ENCODE measurements at regions not wholly inside any gene's neighbourhood (a gene's known extent, or its start where the extent isn't known, plus 50 kb on each side); places are given as distances from the start of the nearest gene placed in this dataset.

- no peak for DNase-seq (ENCODE audit: low read depth in 2 of 3, low spot score in 2 of 3)
These were observed 379.3 kb downstream of the BCL11A start for GRCh38 chr2:60174146-60174545.

GRCh38 chr2:60172801-60173200 lies 380.7 kb downstream of the BCL11A start:
- DNase-seq (ENCODE audit: low read depth in 2 of 3, low spot score in 2 of 3), result no peak

GRCh38 chr2:60170272-60170671 lies 383.2 kb downstream of the BCL11A start:
- DNase-seq (ENCODE audit: low read depth in 2 of 3, low spot score in 2 of 3), result no peak

- no peak for DNase-seq (ENCODE audit: low read depth in 2 of 3, low spot score in 2 of 3)
These were observed 385.2 kb downstream of the BCL11A start for GRCh38 chr2:60168247-60168646.

- DNase-seq (ENCODE audit: low read depth in 2 of 3, low spot score in 2 of 3), result no peak
These were observed 386.4 kb downstream of the BCL11A start for GRCh38 chr2:60167089-60167488.

GRCh38 chr2:60163691-60164090 lies 389.8 kb downstream of the BCL11A start:
- DNase-seq (ENCODE audit: low read depth in 2 of 3, low spot score in 2 of 3), result no peak

- DNase-seq (ENCODE audit: low read depth in 2 of 3, low spot score in 2 of 3), result peak in 2 of 3 donors; percentile 13 to 55
These were observed 393.9 kb downstream of the BCL11A start for GRCh38 chr2:60159519-60159918.

- DNase-seq (ENCODE audit: low read depth in 2 of 3, low spot score in 2 of 3), result no peak
These were observed 395.2 kb downstream of the BCL11A start for GRCh38 chr2:60158262-60158661.

GRCh38 chr2:60157283-60157682 lies 396.2 kb downstream of the BCL11A start:
- DNase-seq (ENCODE audit: low read depth in 2 of 3, low spot score in 2 of 3), result no peak

GRCh38 chr2:60154142-60154541 lies 399.3 kb downstream of the BCL11A start:
- no peak for DNase-seq (ENCODE audit: low read depth in 2 of 3, low spot score in 2 of 3)

- DNase-seq (ENCODE audit: low read depth in 2 of 3, low spot score in 2 of 3), result peak in 2 of 3 donors; percentile 24 to 65
These were observed 401.1 kb downstream of the BCL11A start for GRCh38 chr2:60152226-60152833.

- peak in 1 of 3 donors; percentile 52 for DNase-seq (ENCODE audit: low read depth in 2 of 3, low spot score in 2 of 3)
These were observed 404.3 kb downstream of the BCL11A start for GRCh38 chr2:60149176-60149575.

- peak in 2 of 3 donors; percentile 29 to 80 for DNase-seq (ENCODE audit: low read depth in 2 of 3, low spot score in 2 of 3)
These were observed 404.7 kb downstream of the BCL11A start for GRCh38 chr2:60148716-60149115.

GRCh38 chr2:60140185-60140584 lies 413.3 kb downstream of the BCL11A start:
- DNase-seq (ENCODE audit: low read depth in 2 of 3, low spot score in 2 of 3), result no peak

- no peak for DNase-seq (ENCODE audit: low read depth in 2 of 3, low spot score in 2 of 3)
These were observed 416.5 kb downstream of the BCL11A start for GRCh38 chr2:60136913-60137312.

- no peak for DNase-seq (ENCODE audit: low read depth in 2 of 3, low spot score in 2 of 3)
These were observed 426.3 kb downstream of the BCL11A start for GRCh38 chr2:60127191-60127590.

GRCh38 chr2:60125611-60126426 lies 427.6 kb downstream of the BCL11A start:
- DNase-seq (ENCODE audit: low read depth in 2 of 3, low spot score in 2 of 3), result no peak

GRCh38 chr2:60119778-60120177 lies 433.7 kb downstream of the BCL11A start:
- DNase-seq (ENCODE audit: low read depth in 2 of 3, low spot score in 2 of 3), result no peak

GRCh38 chr2:60118917-60119316 lies 434.5 kb downstream of the BCL11A start:
- no peak for DNase-seq (ENCODE audit: low read depth in 2 of 3, low spot score in 2 of 3)

- no peak for DNase-seq (ENCODE audit: low read depth in 2 of 3, low spot score in 2 of 3)
These were observed 435.4 kb downstream of the BCL11A start for GRCh38 chr2:60118061-60118460.

- no peak for DNase-seq (ENCODE audit: low read depth in 2 of 3, low spot score in 2 of 3)
These were observed 437.1 kb downstream of the BCL11A start for GRCh38 chr2:60116161-60116875.

GRCh38 chr2:60109744-60110143 lies 443.7 kb downstream of the BCL11A start:
- no peak for DNase-seq (ENCODE audit: low read depth in 2 of 3, low spot score in 2 of 3)
